Peyer's patch (tissue), 4 donors: ENCODE measurements at regions not wholly inside any gene's neighbourhood (a gene's known extent, or its start where the extent isn't known, plus 50 kb on each side); places are given as distances from the start of the nearest gene placed in this dataset.

Experiments
- CTCF ChIP-seq, 6 experiments: fragments of 450-650 bp in 4 of 6; fragments of 200-600 bp in 2 of 6; sonication (generic) in 1 of 6; IDR thresholded peaks; one replicate each; pipeline ENCODE4 v1.5.1; 2017 to 2019; ENCODE audit warnings: antibody characterized with exemption in 6 of 6, mild to moderate bottlenecking in 3 of 6, moderate library complexity in 1 of 6
- POLR2A ChIP-seq, 2 donors: fragments of 450-650 bp; IDR thresholded peaks; one replicate each; pipeline ENCODE4 v1.5.1; 2017; ENCODE audit warnings: antibody characterized with exemption in 2 of 2, mild to moderate bottlenecking in 2 of 2, moderate library complexity in 2 of 2

- TF ChIP-seq POLR2A (IDR thresholded peaks at IDR 0.05) = no peak
- no peak for TF ChIP-seq CTCF (IDR thresholded peaks at IDR 0.05)
These were observed 96.7 kb upstream of the GADD45A start for GRCh38 chr1:67588178-67588855.
